Vagina (tissue), 2 donors: ENCODE measurements at regions not wholly inside any gene's neighbourhood (a gene's known extent, or its start where the extent isn't known, plus 50 kb on each side); places are given as distances from the start of the nearest gene placed in this dataset.

Experiments used
- DNase-seq, 2 donors: peaks; one replicate each; pipeline ENCODE4 v3.0.0-alpha.2; 2017; ENCODE audit errors: extremely low spot score in 2 of 2
- H3K27ac ChIP-seq: fragments of 200-600 bp; sonication (generic); one replicate; pipeline ENCODE4 v1.5.1; 2019
- H3K27me3 ChIP-seq: fragments of 200-600 bp; sonication (generic); one replicate; pipeline ENCODE4 v1.5.1; 2019
- H3K36me3 ChIP-seq, 2 donors: fragments of 200-600 bp; sonication (generic); one replicate each; pipeline ENCODE4 v1.5.1; 2017 to 2019
- H3K4me1 ChIP-seq: fragments of 200-600 bp; sonication (generic); one replicate; pipeline ENCODE4 v1.5.1; 2019
- H3K4me3 ChIP-seq, 2 donors: fragments of 200-600 bp; sonication (generic); 1 replicate in 1 of 2; 2 replicates in 1 of 2; pipeline ENCODE4 v1.5.1; 2016 to 2019
- H3K9me3 ChIP-seq: fragments of 200-600 bp; sonication (generic); one replicate; pipeline ENCODE4 v1.5.1; 2019
- POLR2A ChIP-seq, 2 donors: fragments of 450-650 bp; IDR thresholded peaks; one replicate each; pipeline ENCODE4 v1.6.1; 2017; ENCODE audit warnings: antibody characterized with exemption in 2 of 2, mild to moderate bottlenecking in 2 of 2, moderate library complexity in 2 of 2
- POLR2AphosphoS5 ChIP-seq, 2 donors: sonication (generic); formaldehyde crosslinking; IDR thresholded peaks; one replicate each; pipeline ENCODE4 v1.9.0; 2017; ENCODE audit warnings: antibody characterized with exemption in 2 of 2, mild to moderate bottlenecking in 2 of 2, low read depth in 1 of 2; ENCODE audit not compliant: insufficient read depth in 1 of 2
- intact Hi-C: fragments of 100-400 bp; cut with DNase I; formaldehyde crosslinking; loops from one replicate; pipeline ENCODE4 v1.15.1; 2023
- TF ChIP-seq, protein P1 (sequence below), 3 experiments: fragments of 450-650 bp in 2 of 3; fragments of 200-600 bp in 1 of 3; sonication (generic) in 1 of 3; IDR thresholded peaks; one replicate each; pipeline ENCODE4 v1.5.1; 2017 to 2019; ENCODE audit warnings: antibody characterized with exemption in 3 of 3, mild to moderate bottlenecking in 2 of 3, moderate library complexity in 2 of 3

DNA sequence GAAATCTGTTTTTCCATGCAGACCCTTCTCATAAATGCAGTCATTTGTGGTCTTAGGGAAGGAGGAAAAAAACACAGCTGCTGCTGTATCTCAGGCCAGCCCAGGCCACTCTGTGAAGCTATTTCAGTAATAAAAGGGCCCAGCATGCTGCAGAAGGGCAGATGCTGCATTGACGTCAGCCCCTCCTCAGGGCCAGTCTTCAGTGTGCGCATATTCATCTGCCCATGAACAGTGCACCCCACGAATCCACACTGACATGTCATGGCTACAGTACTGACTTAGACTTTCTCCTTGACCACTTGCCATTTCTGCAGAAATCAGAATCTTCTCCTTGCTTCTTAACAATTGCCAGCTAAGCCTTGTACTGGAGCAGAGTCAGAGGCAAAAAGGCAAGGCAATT, 304.7 kb downstream of the GABRG2 start:
- H3K4me3 ChIP-seq: no peak overlapping the region
- H3K4me1 ChIP-seq: no peaks in the 10 kb centered on the region
- H3K27ac ChIP-seq: no peak overlapping the region
- no peak for DNase-seq
- TF ChIP-seq, protein P1, sequence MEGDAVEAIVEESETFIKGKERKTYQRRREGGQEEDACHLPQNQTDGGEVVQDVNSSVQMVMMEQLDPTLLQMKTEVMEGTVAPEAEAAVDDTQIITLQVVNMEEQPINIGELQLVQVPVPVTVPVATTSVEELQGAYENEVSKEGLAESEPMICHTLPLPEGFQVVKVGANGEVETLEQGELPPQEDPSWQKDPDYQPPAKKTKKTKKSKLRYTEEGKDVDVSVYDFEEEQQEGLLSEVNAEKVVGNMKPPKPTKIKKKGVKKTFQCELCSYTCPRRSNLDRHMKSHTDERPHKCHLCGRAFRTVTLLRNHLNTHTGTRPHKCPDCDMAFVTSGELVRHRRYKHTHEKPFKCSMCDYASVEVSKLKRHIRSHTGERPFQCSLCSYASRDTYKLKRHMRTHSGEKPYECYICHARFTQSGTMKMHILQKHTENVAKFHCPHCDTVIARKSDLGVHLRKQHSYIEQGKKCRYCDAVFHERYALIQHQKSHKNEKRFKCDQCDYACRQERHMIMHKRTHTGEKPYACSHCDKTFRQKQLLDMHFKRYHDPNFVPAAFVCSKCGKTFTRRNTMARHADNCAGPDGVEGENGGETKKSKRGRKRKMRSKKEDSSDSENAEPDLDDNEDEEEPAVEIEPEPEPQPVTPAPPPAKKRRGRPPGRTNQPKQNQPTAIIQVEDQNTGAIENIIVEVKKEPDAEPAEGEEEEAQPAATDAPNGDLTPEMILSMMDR (IDR thresholded peaks at IDR 0.05): no peak
- TF ChIP-seq POLR2AphosphoS5 (IDR thresholded peaks at IDR 0.05; ENCODE audit: insufficient read depth in 1 of 2, low read depth in 1 of 2): no peak
- no peak for TF ChIP-seq POLR2A (IDR thresholded peaks at IDR 0.05)
- intact Hi-C loops: no loop called here
- H3K27me3 ChIP-seq: no peaks in the 10 kb centered on the region
- H3K36me3 ChIP-seq: no peaks in the 10 kb centered on the region
- H3K9me3 ChIP-seq: no peaks in the 10 kb centered on the region

DNA sequence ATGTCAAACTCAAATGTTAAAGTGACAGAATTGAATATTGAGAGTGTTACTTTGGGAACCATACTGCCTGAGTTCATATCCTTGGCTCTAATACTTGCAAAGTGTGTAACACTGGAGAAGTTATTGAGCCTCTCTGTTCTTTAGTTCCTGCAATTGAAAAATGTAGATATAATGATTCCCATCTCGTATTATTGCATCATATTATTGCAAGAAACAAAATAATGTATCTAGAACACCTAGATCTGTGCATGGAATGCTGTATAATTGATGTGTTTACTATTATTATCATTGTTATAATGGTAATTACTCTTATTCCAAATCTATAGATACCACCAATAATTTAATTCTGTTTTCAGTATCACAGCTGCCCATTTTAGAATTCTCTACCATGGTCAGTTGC, 310.3 kb downstream of the GABRG2 start:
- intact Hi-C loops: no loop called here
- TF ChIP-seq POLR2AphosphoS5 (IDR thresholded peaks at IDR 0.05; ENCODE audit: insufficient read depth in 1 of 2, low read depth in 1 of 2): no peak
- TF ChIP-seq, protein P1 (IDR thresholded peaks at IDR 0.05): no peak
- TF ChIP-seq POLR2A (IDR thresholded peaks at IDR 0.05): no peak
- Histone ChIP-seq H3K4me3 (no peak overlapping the region), H3K27me3 (no peaks in the 10 kb centered on the region), H3K36me3 (no peaks in the 10 kb centered on the region), H3K9me3 (no peaks in the 10 kb centered on the region), H3K4me1 (no peaks in the 10 kb centered on the region), H3K27ac (no peak overlapping the region)
- no peak for DNase-seq

DNA sequence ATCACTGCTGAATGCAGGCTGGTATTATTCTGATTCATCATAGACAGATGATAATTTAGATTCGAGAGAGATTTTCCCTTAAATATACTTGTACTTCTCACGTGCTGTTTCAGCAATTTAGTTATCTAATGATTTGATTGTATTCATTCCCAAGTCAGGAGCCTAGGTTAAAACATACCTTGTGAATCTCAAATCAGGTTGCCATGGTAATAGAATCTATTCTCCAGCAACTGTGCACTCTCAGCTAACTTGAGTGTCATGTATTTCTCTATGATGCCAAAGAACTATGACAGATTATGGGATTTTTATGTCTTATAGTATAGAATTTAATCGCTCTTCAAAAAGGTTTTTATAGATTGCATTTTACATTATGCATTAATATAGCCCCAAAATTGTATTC, 315.3 kb downstream of the GABRG2 start:
- Histone ChIP-seq H3K27me3 (no peaks in the 10 kb centered on the region), H3K9me3 (no peaks in the 10 kb centered on the region), H3K4me1 (no peaks in the 10 kb centered on the region), H3K27ac (no peak overlapping the region), H3K36me3 (no peaks in the 10 kb centered on the region), H3K4me3 (no peak overlapping the region)
- no peak for DNase-seq
- intact Hi-C loops: no loop called here
- TF ChIP-seq POLR2A (IDR thresholded peaks at IDR 0.05) (no peak), POLR2AphosphoS5 (IDR thresholded peaks at IDR 0.05; ENCODE audit: insufficient read depth in 1 of 2, low read depth in 1 of 2) (no peak)
- TF ChIP-seq, protein P1 (IDR thresholded peaks at IDR 0.05): no peak

- TF ChIP-seq, protein P1 (IDR thresholded peaks at IDR 0.05): no peak
- TF ChIP-seq POLR2A (IDR thresholded peaks at IDR 0.05) (no peak), POLR2AphosphoS5 (IDR thresholded peaks at IDR 0.05; ENCODE audit: insufficient read depth in 1 of 2, low read depth in 1 of 2) (no peak)
- Histone ChIP-seq H3K9me3 (no peaks in the 10 kb centered on the region), H3K27me3 (no peaks in the 10 kb centered on the region), H3K4me3 (no peak overlapping the region), H3K27ac (no peak overlapping the region), H3K36me3 (no peaks in the 10 kb centered on the region), H3K4me1 (no peaks in the 10 kb centered on the region)
- no peak for DNase-seq
- intact Hi-C loops: no loop called here
Measured at GRCh38 chr5:162384225-162384624, 316.7 kb downstream of the GABRG2 start.

- DNase-seq: no peak
- H3K27me3 ChIP-seq: no peaks in the 10 kb centered on the region
- TF ChIP-seq POLR2A (IDR thresholded peaks at IDR 0.05): no peak
- no peak for TF ChIP-seq POLR2AphosphoS5 (IDR thresholded peaks at IDR 0.05; ENCODE audit: insufficient read depth in 1 of 2, low read depth in 1 of 2)
- TF ChIP-seq, protein P1 (IDR thresholded peaks at IDR 0.05): no peak
- no peaks in the 10 kb centered on the region for H3K36me3 ChIP-seq
- H3K4me1 ChIP-seq: no peaks in the 10 kb centered on the region
- intact Hi-C loops: no loop called here
- no peak overlapping the region for H3K4me3 ChIP-seq
- H3K9me3 ChIP-seq: no peaks in the 10 kb centered on the region
- H3K27ac ChIP-seq: no peak overlapping the region
Measured at GRCh38 chr5:162391833-162392232, 324.3 kb downstream of the GABRG2 start.
